Uterus (tissue), 3 donors: ENCODE measurements at regions not wholly inside any gene's neighbourhood (a gene's known extent, or its start where the extent isn't known, plus 50 kb on each side); places are given as distances from the start of the nearest gene placed in this dataset.

Experiments used
- DNase-seq, 2 donors: peaks; one replicate each; pipeline ENCODE4 v3.0.0-alpha.2; 2019 to 2020
- H3K27ac ChIP-seq, 2 donors: fragments of 200-600 bp; sonication (generic); 1 replicate in 1 of 2; 2 replicates in 1 of 2; pipeline ENCODE4 v1.5.1; 2016 to 2018
- H3K27me3 ChIP-seq, 2 donors: fragments of 200-600 bp; sonication (generic); one replicate each; pipeline ENCODE4 v1.5.1; 2018 to 2019; ENCODE audit warnings: control low read depth in 1 of 2
- H3K36me3 ChIP-seq, 2 donors: fragments of 200-600 bp; sonication (generic); one replicate each; pipeline ENCODE4 v1.5.1; 2019; ENCODE audit warnings: control low read depth in 1 of 2
- H3K4me1 ChIP-seq, 2 donors: fragments of 200-600 bp; sonication (generic); one replicate each; pipeline ENCODE4 v1.5.1; 2018 to 2019; ENCODE audit warnings: control low read depth in 1 of 2
- H3K4me3 ChIP-seq, 2 donors: fragments of 200-600 bp; sonication (generic); 1 replicate in 1 of 2; 2 replicates in 1 of 2; pipeline ENCODE4 v1.5.1; 2018 to 2019; ENCODE audit warnings: mild to moderate bottlenecking in 1 of 2
- H3K9me3 ChIP-seq, 2 donors: fragments of 200-600 bp; sonication (generic); one replicate each; pipeline ENCODE4 v1.5.1; 2019; ENCODE audit warnings: control low read depth in 1 of 2
- POLR2A ChIP-seq, 2 donors: fragments of 450-650 bp; IDR thresholded peaks; one replicate each; pipeline ENCODE4 v1.6.1; 2016; ENCODE audit warnings: antibody characterized with exemption in 2 of 2, mild to moderate bottlenecking in 1 of 2, moderate library complexity in 1 of 2
- intact Hi-C: fragments of 100-400 bp; cut with DNase I; formaldehyde crosslinking; loops from one replicate; pipeline ENCODE4 v1.15.1; 2023; ENCODE audit warnings: low total_unique reads
- TF ChIP-seq, protein P1 (sequence below), 4 experiments: fragments of 200-600 bp in 2 of 4; fragments of 450-650 bp in 2 of 4; sonication (generic) in 2 of 4; IDR thresholded peaks; one replicate each; pipeline ENCODE4 v1.5.1; 2016 to 2019; ENCODE audit warnings: antibody characterized with exemption in 4 of 4, mild to moderate bottlenecking in 2 of 4, moderate library complexity in 1 of 4
- donor health status: DM: yes; HTN: yes; CAD: no.

DNA sequence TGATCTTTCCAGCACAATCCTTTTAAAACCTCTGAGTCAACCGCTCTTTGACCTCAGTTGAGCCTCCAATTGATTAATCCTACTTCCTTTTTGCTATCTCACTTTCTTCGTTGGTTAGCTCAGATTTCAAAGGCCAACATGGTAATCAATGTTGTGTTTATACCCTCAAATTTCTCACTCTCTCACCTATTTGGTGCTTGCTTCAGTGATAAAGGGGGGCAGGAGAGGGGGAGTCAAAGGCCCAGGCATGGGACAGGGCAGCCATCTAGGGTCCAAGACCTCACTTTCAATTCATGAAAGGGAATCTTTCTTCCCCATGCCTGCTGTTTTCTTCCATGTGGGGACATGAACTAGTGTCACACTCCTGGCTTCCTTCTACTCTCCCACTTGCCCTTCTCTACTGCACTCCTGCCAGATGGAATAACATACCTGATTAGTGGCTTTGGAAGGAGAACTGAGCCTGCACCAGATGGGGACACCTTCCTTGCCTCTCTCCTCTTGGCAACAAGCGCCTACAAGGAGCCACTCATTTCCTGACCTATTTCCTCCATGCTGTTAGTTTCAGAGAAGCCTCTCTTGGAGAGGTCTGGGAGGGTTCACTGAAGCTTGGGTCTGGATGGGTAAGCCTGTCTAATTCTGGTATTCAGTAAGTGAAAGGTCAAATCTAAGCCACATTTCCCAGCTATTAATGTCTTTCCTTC is 73.3 kb upstream of the ARHGAP29 start:
- H3K4me3 ChIP-seq, result no peak overlapping the region
- DNase-seq, result no peak
- TF ChIP-seq POLR2A (IDR thresholded peaks at IDR 0.05), result no peak
- TF ChIP-seq, protein P1, sequence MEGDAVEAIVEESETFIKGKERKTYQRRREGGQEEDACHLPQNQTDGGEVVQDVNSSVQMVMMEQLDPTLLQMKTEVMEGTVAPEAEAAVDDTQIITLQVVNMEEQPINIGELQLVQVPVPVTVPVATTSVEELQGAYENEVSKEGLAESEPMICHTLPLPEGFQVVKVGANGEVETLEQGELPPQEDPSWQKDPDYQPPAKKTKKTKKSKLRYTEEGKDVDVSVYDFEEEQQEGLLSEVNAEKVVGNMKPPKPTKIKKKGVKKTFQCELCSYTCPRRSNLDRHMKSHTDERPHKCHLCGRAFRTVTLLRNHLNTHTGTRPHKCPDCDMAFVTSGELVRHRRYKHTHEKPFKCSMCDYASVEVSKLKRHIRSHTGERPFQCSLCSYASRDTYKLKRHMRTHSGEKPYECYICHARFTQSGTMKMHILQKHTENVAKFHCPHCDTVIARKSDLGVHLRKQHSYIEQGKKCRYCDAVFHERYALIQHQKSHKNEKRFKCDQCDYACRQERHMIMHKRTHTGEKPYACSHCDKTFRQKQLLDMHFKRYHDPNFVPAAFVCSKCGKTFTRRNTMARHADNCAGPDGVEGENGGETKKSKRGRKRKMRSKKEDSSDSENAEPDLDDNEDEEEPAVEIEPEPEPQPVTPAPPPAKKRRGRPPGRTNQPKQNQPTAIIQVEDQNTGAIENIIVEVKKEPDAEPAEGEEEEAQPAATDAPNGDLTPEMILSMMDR (IDR thresholded peaks at IDR 0.05), result no peak
- no peaks in the 10 kb centered on the region for H3K4me1 ChIP-seq
- H3K36me3 ChIP-seq, result no peaks in the 10 kb centered on the region
- H3K27me3 ChIP-seq, result no peaks in the 10 kb centered on the region
- H3K9me3 ChIP-seq, result no peaks in the 10 kb centered on the region
- intact Hi-C loops, result no loop called here
- no peak overlapping the region for H3K27ac ChIP-seq

DNA sequence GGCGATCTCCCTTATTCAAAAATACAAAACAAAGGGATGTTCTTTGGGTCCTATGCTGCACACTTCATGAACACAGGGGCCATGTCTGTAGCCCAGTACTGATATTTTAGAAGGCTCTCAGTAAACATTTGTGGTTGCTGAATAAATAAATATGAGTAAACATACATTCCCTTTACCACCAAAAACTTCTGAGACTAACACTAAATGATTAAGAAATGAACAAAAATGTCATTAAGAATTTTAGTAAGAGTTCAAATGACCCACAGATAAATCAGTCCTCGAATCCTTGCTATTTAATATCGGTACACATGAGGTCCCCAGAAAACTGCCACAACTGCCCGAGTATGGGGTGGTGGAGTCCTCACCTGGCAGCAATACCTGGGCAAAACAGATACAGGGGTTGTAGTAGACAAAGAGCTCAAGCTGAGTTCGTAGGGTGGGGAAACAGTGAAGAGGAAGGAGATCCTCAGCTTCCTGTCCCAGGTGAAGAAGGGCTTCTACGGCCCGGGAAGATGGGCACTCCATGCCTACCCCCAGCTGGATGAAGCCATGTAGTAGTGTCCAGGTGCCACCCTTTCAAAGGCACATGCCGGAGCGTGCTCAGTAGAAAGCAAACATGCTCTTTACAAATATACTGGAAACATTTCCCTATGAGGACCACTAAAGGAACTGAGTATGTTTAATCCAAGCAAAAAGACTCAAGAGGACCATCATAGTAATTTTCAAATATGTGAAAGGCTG is 72.6 kb upstream of the ARHGAP29 start:
- no peaks in the 10 kb centered on the region for H3K27me3 ChIP-seq
- no peak overlapping the region for H3K4me3 ChIP-seq
- no peak for DNase-seq
- intact Hi-C loops, result no loop called here
- no peaks in the 10 kb centered on the region for H3K9me3 ChIP-seq
- no peak overlapping the region for H3K27ac ChIP-seq
- no peaks in the 10 kb centered on the region for H3K36me3 ChIP-seq
- H3K4me1 ChIP-seq, result no peaks in the 10 kb centered on the region
- no peak for TF ChIP-seq POLR2A (IDR thresholded peaks at IDR 0.05)
- TF ChIP-seq, protein P1 (IDR thresholded peaks at IDR 0.05), result no peak

DNA sequence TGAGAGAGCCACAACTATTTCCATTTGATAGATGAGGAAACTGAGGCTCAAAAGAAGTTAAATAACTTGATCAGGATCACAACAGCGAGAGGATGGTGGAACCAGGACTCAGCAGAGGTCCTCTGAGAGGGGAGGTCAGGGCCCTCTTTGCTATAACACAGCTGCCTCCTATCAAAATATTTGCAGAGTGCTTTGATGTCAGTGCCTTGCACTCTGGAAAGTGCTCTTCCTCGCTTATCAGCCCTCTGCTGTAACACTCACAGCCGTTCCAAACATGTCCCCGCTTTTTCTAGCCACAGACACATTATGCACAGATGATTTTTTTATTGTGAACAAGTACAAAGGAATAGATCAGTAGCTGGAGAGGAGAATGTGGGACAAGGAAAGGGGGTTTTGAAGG is 71.8 kb upstream of the ARHGAP29 start:
- Histone ChIP-seq H3K4me3 (no peak overlapping the region), H3K36me3 (no peaks in the 10 kb centered on the region), H3K4me1 (no peaks in the 10 kb centered on the region), H3K27me3 (no peaks in the 10 kb centered on the region), H3K27ac (no peak overlapping the region), H3K9me3 (no peaks in the 10 kb centered on the region)
- TF ChIP-seq, protein P1 (IDR thresholded peaks at IDR 0.05), result no peak
- TF ChIP-seq POLR2A (IDR thresholded peaks at IDR 0.05), result no peak
- DNase-seq, result no peak
- intact Hi-C loops, result no loop called here

DNA sequence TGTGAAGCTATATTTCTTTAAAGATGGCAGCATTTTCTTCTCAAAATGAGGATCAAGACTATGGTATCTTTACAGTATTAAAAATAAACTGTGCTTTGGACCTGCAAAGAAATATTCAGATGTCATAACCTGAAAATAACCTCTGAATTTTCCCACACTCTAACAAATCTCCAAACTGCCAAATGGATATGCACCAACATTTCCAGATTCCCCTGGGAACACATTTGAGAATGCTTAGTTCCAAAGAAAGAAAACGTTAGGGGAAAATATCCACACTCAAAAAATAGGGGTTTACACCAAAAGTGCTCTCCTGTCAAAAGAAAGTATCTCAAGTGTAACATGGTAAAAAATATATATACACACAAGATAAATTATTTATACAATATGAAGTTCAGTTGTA is 69.1 kb upstream of the ARHGAP29 start:
- TF ChIP-seq POLR2A (IDR thresholded peaks at IDR 0.05), result no peak
- TF ChIP-seq, protein P1 (IDR thresholded peaks at IDR 0.05), result no peak
- Histone ChIP-seq H3K9me3 (no peaks in the 10 kb centered on the region), H3K36me3 (no peaks in the 10 kb centered on the region), H3K27ac (no peak overlapping the region), H3K4me1 (no peaks in the 10 kb centered on the region), H3K27me3 (no peaks in the 10 kb centered on the region), H3K4me3 (no peak overlapping the region)
- no peak for DNase-seq
- intact Hi-C loops, result no loop called here

DNA sequence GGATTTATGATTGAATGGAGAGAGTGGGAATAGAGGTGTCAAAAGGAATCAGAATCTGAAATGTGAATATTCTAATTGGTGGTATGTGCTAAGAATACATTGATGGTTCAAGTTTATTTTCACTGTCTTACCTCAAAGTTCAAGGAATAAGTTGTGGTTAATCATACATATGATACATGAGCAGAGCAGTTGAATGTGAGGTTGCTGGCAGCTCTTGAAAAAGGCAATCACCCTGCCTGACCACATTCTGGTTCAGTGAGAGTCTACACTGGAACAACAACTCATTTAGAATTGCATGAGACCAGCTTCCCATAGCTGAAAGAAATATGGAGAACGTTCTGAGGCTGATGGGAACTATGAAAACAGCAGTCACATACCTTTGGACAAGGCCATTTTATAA is 68.3 kb upstream of the ARHGAP29 start:
- H3K4me3 ChIP-seq, result no peak overlapping the region
- no peak for DNase-seq
- no peaks in the 10 kb centered on the region for H3K4me1 ChIP-seq
- H3K9me3 ChIP-seq, result no peaks in the 10 kb centered on the region
- H3K36me3 ChIP-seq, result no peaks in the 10 kb centered on the region
- H3K27ac ChIP-seq, result peak overlapping the region in 1 of 2 donors; percentile 12
- no peaks in the 10 kb centered on the region for H3K27me3 ChIP-seq
- intact Hi-C loops, result no loop called here
- TF ChIP-seq, protein P1 (IDR thresholded peaks at IDR 0.05), result no peak
- no peak for TF ChIP-seq POLR2A (IDR thresholded peaks at IDR 0.05)
